DOHH2 (cell line): ENCODE measurements at regions not wholly inside any gene's neighbourhood (a gene's known extent, or its start where the extent isn't known, plus 50 kb on each side); places are given as distances from the start of the nearest gene placed in this dataset.
"Not testable (repeated sequence)": the region's sequence is repeated elsewhere in the genome, so short reads cannot be mapped to it uniquely, and the experiment has no call there.

Experiments
- CTCF ChIP-seq: fragments of 200-600 bp; sonication (generic); IDR thresholded peaks from one replicate; pipeline ENCODE4 v1.5.1; 2014; ENCODE audit warnings: antibody characterized with exemption, mild to moderate bottlenecking, low read depth, low read length; ENCODE audit not compliant: poor library complexity, severe bottlenecking
- EZH2phosphoT487 ChIP-seq: fragments of 200-600 bp; sonication (generic); IDR thresholded peaks from 2 replicates; pipeline ENCODE4 v1.6.1; 2017; ENCODE audit warnings: borderline replicate concordance, mild to moderate bottlenecking, antibody characterized with exemption, low read length, moderate library complexity, mixed read lengths

GRCh38 chr1:120233661-120234018 lies 57.3 kb upstream of the SEC22B start:
- not testable (repeated sequence) for TF ChIP-seq CTCF, EZH2phosphoT487
